HCT116 (cell line): ENCODE measurements at regions not wholly inside any gene's neighbourhood (a gene's known extent, or its start where the extent isn't known, plus 50 kb on each side); places are given as distances from the start of the nearest gene placed in this dataset.

ENCODE experiments used
- EZH2 ChIP-seq: fragments of 200-600 bp; sonication (generic); IDR thresholded peaks from 2 replicates; pipeline ENCODE4 v1.6.1; 2017; ENCODE audit warnings: antibody characterized with exemption, mixed run types
- POLR2A ChIP-seq: IDR thresholded peaks from 2 replicates; pipeline ENCODE4 v1.7.0; 2011; ENCODE audit warnings: borderline replicate concordance; ENCODE audit not compliant: insufficient read depth, insufficient read length; ENCODE audit errors: extremely low read depth
- POLR2AphosphoS5 ChIP-seq: IDR thresholded peaks from 2 replicates; pipeline ENCODE4 v1.6.1; 2011; ENCODE audit warnings: mild to moderate bottlenecking, low read depth, low read length, moderate library complexity
- REST ChIP-seq: IDR thresholded peaks from 2 replicates; pipeline ENCODE4 v1.6.1; 2012; ENCODE audit warnings: low read depth
- ZFX ChIP-seq: fragments of 450-650 bp; IDR thresholded peaks from 2 replicates; pipeline ENCODE4 v1.6.1; 2017
- TF ChIP-seq, protein P1 (sequence below): IDR thresholded peaks from 2 replicates; pipeline ENCODE4 v1.6.1; 2012

DNA sequence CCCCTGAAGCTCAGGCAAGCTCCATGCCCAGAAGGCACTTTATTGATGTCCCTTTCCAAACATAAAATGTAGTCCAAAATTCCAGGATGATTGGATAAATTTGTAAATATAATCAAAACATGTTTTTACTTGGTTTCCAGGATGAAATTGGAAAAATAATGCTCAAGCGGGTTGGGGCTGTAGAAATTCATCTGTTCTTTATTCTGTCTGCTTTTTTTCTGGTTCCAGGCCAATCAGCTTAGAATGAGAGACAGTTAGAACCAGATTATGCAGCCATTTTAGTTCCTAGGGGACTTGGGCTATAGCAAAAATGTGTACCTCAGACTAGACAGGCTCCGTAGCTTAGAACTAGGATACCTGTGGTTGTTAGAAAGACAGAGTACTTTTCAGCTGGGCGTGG, 450.8 kb downstream of the MCTP2 start:
- TF ChIP-seq REST (no peak), POLR2A (no peak), ZFX (no peak), POLR2AphosphoS5 (no peak), EZH2 (no peak)
- TF ChIP-seq, protein P1, sequence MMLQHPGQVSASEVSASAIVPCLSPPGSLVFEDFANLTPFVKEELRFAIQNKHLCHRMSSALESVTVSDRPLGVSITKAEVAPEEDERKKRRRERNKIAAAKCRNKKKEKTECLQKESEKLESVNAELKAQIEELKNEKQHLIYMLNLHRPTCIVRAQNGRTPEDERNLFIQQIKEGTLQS: no peak
